ENCODE measurements at regions not wholly inside any gene's neighbourhood (a gene's known extent, or its start where the extent isn't known, plus 50 kb on each side); places are given as distances from the start of the nearest gene placed in this dataset.

- TF ChIP-seq CTCF (IDR thresholded peaks at IDR 0.05; ENCODE audit: insufficient read depth, missing control alignments) = no peak
- DNase-seq (ENCODE audit: insufficient read length, low spot score) (no peak), FAIRE-seq (no peak)
Measured at GRCh38 chr4:85142451-85142850, 176.0 kb upstream of the WDFY3 start.

GRCh38 chr4:85147481-85148076 is 181.1 kb upstream of the WDFY3 start:
- DNase-seq (ENCODE audit: insufficient read length, low spot score) = no peak
- TF ChIP-seq CTCF (IDR thresholded peaks at IDR 0.05; ENCODE audit: insufficient read depth, missing control alignments) = peak; percentile 69
- peak; percentile 89 for FAIRE-seq

GRCh38 chr4:85149676-85150075 is 183.2 kb upstream of the WDFY3 start:
- FAIRE-seq (no peak), DNase-seq (ENCODE audit: insufficient read length, low spot score) (no peak)
- no peak for TF ChIP-seq CTCF (IDR thresholded peaks at IDR 0.05; ENCODE audit: insufficient read depth, missing control alignments)

GRCh38 chr4:85151371-85151770 is 184.9 kb upstream of the WDFY3 start:
- no peak for TF ChIP-seq CTCF (IDR thresholded peaks at IDR 0.05; ENCODE audit: insufficient read depth, missing control alignments)
- FAIRE-seq (no peak), DNase-seq (ENCODE audit: insufficient read length, low spot score) (no peak)

- TF ChIP-seq CTCF (IDR thresholded peaks at IDR 0.05; ENCODE audit: insufficient read depth, missing control alignments) = no peak
- FAIRE-seq = no peak
- no peak for DNase-seq (ENCODE audit: insufficient read length, low spot score)
Measured at GRCh38 chr4:85151786-85152185, 185.3 kb upstream of the WDFY3 start.

GRCh38 chr4:85152480-85152879 is 186.0 kb upstream of the WDFY3 start:
- no peak for FAIRE-seq
- TF ChIP-seq CTCF (IDR thresholded peaks at IDR 0.05; ENCODE audit: insufficient read depth, missing control alignments) = no peak

GRCh38 chr4:85153221-85153620 is 186.7 kb upstream of the WDFY3 start:
- TF ChIP-seq CTCF (IDR thresholded peaks at IDR 0.05; ENCODE audit: insufficient read depth, missing control alignments) = no peak
- FAIRE-seq (no peak), DNase-seq (ENCODE audit: insufficient read length, low spot score) (no peak)

More at GRCh38 chr4:85152480-85152879, 186.0 kb upstream of the WDFY3 start:
- no peak for DNase-seq (ENCODE audit: insufficient read length, low spot score)
